ENCODE measurements at regions not wholly inside any gene's neighbourhood (a gene's known extent, or its start where the extent isn't known, plus 50 kb on each side); places are given as distances from the start of the nearest gene placed in this dataset.
A peak's percentile ranks its signal among the peaks of the same experiment; 100 is the strongest.
"Not testable (repeated sequence)": the region's sequence is repeated elsewhere in the genome, so short reads cannot be mapped to it uniquely, and the experiment has no call there.

- DNase-seq = not testable (repeated sequence)
Measured at GRCh38 chr13:44055681-44056080, 176.0 kb downstream of the LACC1 start.

GRCh38 chr13:44058067-44058466 is 178.4 kb downstream of the LACC1 start:
- DNase-seq = no peak

GRCh38 chr13:44058624-44059215 is 179.0 kb downstream of the LACC1 start:
- peak; percentile 28 for DNase-seq

GRCh38 chr13:44061876-44062275 is 182.2 kb downstream of the LACC1 start:
- DNase-seq = no peak

- DNase-seq = no peak
Measured at GRCh38 chr13:44063467-44063866, 183.8 kb downstream of the LACC1 start.

GRCh38 chr13:44063881-44064280 is 184.2 kb downstream of the LACC1 start:
- DNase-seq = no peak

- peak; percentile 24 for DNase-seq
Measured at GRCh38 chr13:44064357-44064756, 184.7 kb downstream of the LACC1 start.

GRCh38 chr13:44068169-44068568 is 188.5 kb downstream of the LACC1 start:
- peak; percentile 33 for DNase-seq

- DNase-seq = no peak
Measured at GRCh38 chr13:44068737-44069136, 189.0 kb downstream of the LACC1 start.

GRCh38 chr13:44072536-44072935 is 192.8 kb downstream of the LACC1 start:
- DNase-seq = no peak

- DNase-seq = no peak
Measured at GRCh38 chr13:44074611-44075010, 194.9 kb downstream of the LACC1 start.

- DNase-seq = no peak
Measured at GRCh38 chr13:44075113-44075512, 195.4 kb downstream of the LACC1 start.

GRCh38 chr13:44078806-44079376 is 199.2 kb downstream of the LACC1 start:
- no peak for DNase-seq

GRCh38 chr13:44079413-44080205 is 199.9 kb downstream of the LACC1 start:
- DNase-seq = no peak

GRCh38 chr13:44084146-44084545 is 204.4 kb downstream of the LACC1 start:
- no peak for DNase-seq

- DNase-seq = no peak
Measured at GRCh38 chr13:44086389-44086788, 206.7 kb downstream of the LACC1 start.

- DNase-seq = no peak
Measured at GRCh38 chr13:44088411-44088810, 208.7 kb downstream of the LACC1 start.

- DNase-seq = no peak
Measured at GRCh38 chr13:44088991-44089413, 209.3 kb downstream of the LACC1 start.

GRCh38 chr13:44089452-44089851 is 209.7 kb downstream of the LACC1 start:
- no peak for DNase-seq

GRCh38 chr13:44092078-44092970 is 212.6 kb downstream of the LACC1 start:
- no peak for DNase-seq

GRCh38 chr13:44093607-44094564 is 214.2 kb downstream of the LACC1 start:
- peak; percentile 92 for DNase-seq
